ENCODE measurements at regions not wholly inside any gene's neighbourhood (a gene's known extent, or its start where the extent isn't known, plus 50 kb on each side); places are given as distances from the start of the nearest gene placed in this dataset.

DNA sequence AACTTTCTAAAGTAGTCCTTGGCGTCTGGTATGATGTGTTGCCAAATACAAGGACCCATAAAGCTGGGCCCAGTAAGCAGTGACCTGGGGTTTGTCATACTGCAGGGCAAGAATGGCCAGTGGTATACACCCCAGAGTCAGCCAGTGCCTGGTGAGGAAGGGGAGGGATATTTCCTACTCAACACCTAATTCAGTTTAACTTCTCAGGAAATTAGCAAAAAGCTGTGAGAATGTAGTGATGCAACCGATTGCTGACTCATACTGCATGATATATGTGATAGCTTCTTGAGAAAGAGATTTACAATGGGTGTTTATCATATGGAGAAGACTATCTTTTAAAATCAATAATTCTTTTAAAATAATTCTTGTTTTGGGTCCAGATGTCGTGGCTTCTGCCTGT lies 889.3 kb upstream of the CELF2 start:
- H3K27ac ChIP-seq (ENCODE audit: low read depth, low read length): no peak overlapping the region

GRCh38 chr10:10130686-10131085 lies 887.0 kb upstream of the CELF2 start:
- TF ChIP-seq, protein P1, sequence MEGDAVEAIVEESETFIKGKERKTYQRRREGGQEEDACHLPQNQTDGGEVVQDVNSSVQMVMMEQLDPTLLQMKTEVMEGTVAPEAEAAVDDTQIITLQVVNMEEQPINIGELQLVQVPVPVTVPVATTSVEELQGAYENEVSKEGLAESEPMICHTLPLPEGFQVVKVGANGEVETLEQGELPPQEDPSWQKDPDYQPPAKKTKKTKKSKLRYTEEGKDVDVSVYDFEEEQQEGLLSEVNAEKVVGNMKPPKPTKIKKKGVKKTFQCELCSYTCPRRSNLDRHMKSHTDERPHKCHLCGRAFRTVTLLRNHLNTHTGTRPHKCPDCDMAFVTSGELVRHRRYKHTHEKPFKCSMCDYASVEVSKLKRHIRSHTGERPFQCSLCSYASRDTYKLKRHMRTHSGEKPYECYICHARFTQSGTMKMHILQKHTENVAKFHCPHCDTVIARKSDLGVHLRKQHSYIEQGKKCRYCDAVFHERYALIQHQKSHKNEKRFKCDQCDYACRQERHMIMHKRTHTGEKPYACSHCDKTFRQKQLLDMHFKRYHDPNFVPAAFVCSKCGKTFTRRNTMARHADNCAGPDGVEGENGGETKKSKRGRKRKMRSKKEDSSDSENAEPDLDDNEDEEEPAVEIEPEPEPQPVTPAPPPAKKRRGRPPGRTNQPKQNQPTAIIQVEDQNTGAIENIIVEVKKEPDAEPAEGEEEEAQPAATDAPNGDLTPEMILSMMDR (IDR thresholded peaks at IDR 0.05; ENCODE audit: insufficient read depth, low read depth, low read length): no peak
- no peak for TF ChIP-seq EZH2 (IDR thresholded peaks at IDR 0.05; ENCODE audit: insufficient read depth, low read length)

More for the DNA sequence above, 889.3 kb upstream of the CELF2 start:
- TF ChIP-seq, protein P1 (IDR thresholded peaks at IDR 0.05; ENCODE audit: insufficient read depth, low read depth, low read length): no peak
- no peak for TF ChIP-seq EZH2 (IDR thresholded peaks at IDR 0.05; ENCODE audit: insufficient read depth, low read length)
- H3K4me3 Mint-ChIP-seq (ENCODE audit: unreplicated experiment): no peak overlapping the region
- H2AFZ ChIP-seq (ENCODE audit: low read depth, low read length): no peak overlapping the region
- H3K27ac Mint-ChIP-seq (ENCODE audit: unreplicated experiment): no peak overlapping the region
- H3K4me3 ChIP-seq (ENCODE audit: insufficient read depth, low read depth, low read length): no peak overlapping the region
- H3K4me1 ChIP-seq (ENCODE audit: insufficient read depth, low read length): no peaks in the 10 kb centered on the region
- H3K36me3 Mint-ChIP-seq (ENCODE audit: low read depth, unreplicated experiment): no peaks in the 10 kb centered on the region
- DNase-seq (ENCODE audit: low read depth): peak; percentile 4
- no peaks in the 10 kb centered on the region for H3K9me3 Mint-ChIP-seq (ENCODE audit: unreplicated experiment)
- no peaks in the 10 kb centered on the region for H3K9me3 ChIP-seq (ENCODE audit: insufficient read depth, low read depth, low read length)
- no peaks in the 10 kb centered on the region for H3K4me1 Mint-ChIP-seq (ENCODE audit: low read depth, unreplicated experiment)
- no peak overlapping the region for H3K4me2 ChIP-seq (ENCODE audit: low read length)
- H3K36me3 ChIP-seq (ENCODE audit: insufficient read depth, low read length): no peaks in the 10 kb centered on the region
- H3K79me2 ChIP-seq (ENCODE audit: insufficient read depth, low read length): no peaks in the 10 kb centered on the region
- no peak for FAIRE-seq
- H3K27me3 ChIP-seq (ENCODE audit: insufficient read depth, low read length): no peaks in the 10 kb centered on the region
- H3K9ac ChIP-seq (ENCODE audit: low read length): no peak overlapping the region
- H4K20me1 ChIP-seq (ENCODE audit: insufficient read depth, low read length): no peaks in the 10 kb centered on the region
- H3K27me3 Mint-ChIP-seq (ENCODE audit: low read depth, unreplicated experiment): no peaks in the 10 kb centered on the region

DNA sequence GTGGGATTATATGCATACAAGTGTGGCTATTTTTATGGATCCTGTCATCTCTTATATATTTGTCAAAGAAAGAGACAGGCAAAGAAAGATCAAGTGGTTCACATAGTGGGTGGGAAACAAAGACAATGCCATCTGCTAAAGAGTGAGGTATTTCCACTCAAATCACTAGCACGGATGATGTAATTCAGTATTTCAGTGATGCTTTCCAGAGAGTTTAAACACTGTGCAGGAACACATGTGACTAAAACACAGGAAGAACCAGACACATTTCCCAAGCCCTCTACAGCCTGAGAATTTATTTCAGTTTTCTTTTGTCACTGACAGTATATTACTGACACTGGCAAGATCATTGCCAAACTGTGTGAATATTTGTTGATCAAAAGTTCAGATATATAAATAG lies 885.7 kb upstream of the CELF2 start:
- H3K9me3 ChIP-seq (ENCODE audit: insufficient read depth, low read depth, low read length): no peaks in the 10 kb centered on the region
- no peaks in the 10 kb centered on the region for H4K20me1 ChIP-seq (ENCODE audit: insufficient read depth, low read length)
- FAIRE-seq (no peak), DNase-seq (ENCODE audit: low read depth) (no peak)
- H3K27me3 Mint-ChIP-seq (ENCODE audit: low read depth, unreplicated experiment): no peaks in the 10 kb centered on the region
- H3K4me3 Mint-ChIP-seq (ENCODE audit: unreplicated experiment): no peak overlapping the region
- no peaks in the 10 kb centered on the region for H3K27me3 ChIP-seq (ENCODE audit: insufficient read depth, low read length)
- H3K79me2 ChIP-seq (ENCODE audit: insufficient read depth, low read length): no peaks in the 10 kb centered on the region
- no peak overlapping the region for H3K4me3 ChIP-seq (ENCODE audit: insufficient read depth, low read depth, low read length)
- no peak overlapping the region for H3K27ac ChIP-seq (ENCODE audit: low read depth, low read length)
- no peaks in the 10 kb centered on the region for H3K4me1 ChIP-seq (ENCODE audit: insufficient read depth, low read length)
- H3K9me3 Mint-ChIP-seq (ENCODE audit: unreplicated experiment): no peaks in the 10 kb centered on the region
- H3K36me3 ChIP-seq (ENCODE audit: insufficient read depth, low read length): no peaks in the 10 kb centered on the region
- no peak overlapping the region for H3K4me2 ChIP-seq (ENCODE audit: low read length)
- no peaks in the 10 kb centered on the region for H3K36me3 Mint-ChIP-seq (ENCODE audit: low read depth, unreplicated experiment)
- no peak overlapping the region for H2AFZ ChIP-seq (ENCODE audit: low read depth, low read length)
- no peak overlapping the region for H3K27ac Mint-ChIP-seq (ENCODE audit: unreplicated experiment)
- H3K9ac ChIP-seq (ENCODE audit: low read length): no peak overlapping the region
- TF ChIP-seq, protein P1 (IDR thresholded peaks at IDR 0.05; ENCODE audit: insufficient read depth, low read depth, low read length): no peak
- TF ChIP-seq EZH2 (IDR thresholded peaks at IDR 0.05; ENCODE audit: insufficient read depth, low read length): no peak
- H3K4me1 Mint-ChIP-seq (ENCODE audit: low read depth, unreplicated experiment): no peaks in the 10 kb centered on the region

More at GRCh38 chr10:10130686-10131085, 887.0 kb upstream of the CELF2 start:
- H3K27ac Mint-ChIP-seq (ENCODE audit: unreplicated experiment): no peak overlapping the region
- Histone ChIP-seq H3K4me3 (ENCODE audit: insufficient read depth, low read depth, low read length) (no peak overlapping the region), H3K4me1 (ENCODE audit: insufficient read depth, low read length) (no peaks in the 10 kb centered on the region), H3K36me3 (ENCODE audit: insufficient read depth, low read length) (no peaks in the 10 kb centered on the region), H3K9ac (ENCODE audit: low read length) (no peak overlapping the region), H3K27me3 (ENCODE audit: insufficient read depth, low read length) (no peaks in the 10 kb centered on the region), H4K20me1 (ENCODE audit: insufficient read depth, low read length) (no peaks in the 10 kb centered on the region), H3K27ac (ENCODE audit: low read depth, low read length) (no peak overlapping the region), H3K79me2 (ENCODE audit: insufficient read depth, low read length) (no peaks in the 10 kb centered on the region), H3K4me2 (ENCODE audit: low read length) (no peak overlapping the region), H2AFZ (ENCODE audit: low read depth, low read length) (no peak overlapping the region), H3K9me3 (ENCODE audit: insufficient read depth, low read depth, low read length) (no peaks in the 10 kb centered on the region)
- H3K4me1 Mint-ChIP-seq (ENCODE audit: low read depth, unreplicated experiment): no peaks in the 10 kb centered on the region
- no peaks in the 10 kb centered on the region for H3K36me3 Mint-ChIP-seq (ENCODE audit: low read depth, unreplicated experiment)
- FAIRE-seq: no peak
- no peak overlapping the region for H3K4me3 Mint-ChIP-seq (ENCODE audit: unreplicated experiment)
- no peaks in the 10 kb centered on the region for H3K27me3 Mint-ChIP-seq (ENCODE audit: low read depth, unreplicated experiment)
- H3K9me3 Mint-ChIP-seq (ENCODE audit: unreplicated experiment): no peaks in the 10 kb centered on the region
- DNase-seq (ENCODE audit: low read depth): no peak
